Activated CD4-positive, alpha-beta T cell treated with anti-CD3 and anti-CD28 coated beads, Interleukin-2, amount 10 ng/mL, durations not matched to agents 7 days and 5 days (primary cell): ENCODE measurements at regions not wholly inside any gene's neighbourhood (a gene's known extent, or its start where the extent isn't known, plus 50 kb on each side); places are given as distances from the start of the nearest gene placed in this dataset.

Experiments
- CTCF ChIA-PET: fragments of 350-600 bp; sonication (Branson Sonifier 250); formaldehyde crosslinking; loops from one replicate; lab custom pipeline; 2021; ENCODE audit warnings: antibody characterized with exemption; lab: Charles Lee
- POLR2A ChIA-PET: fragments of 350-600 bp; sonication (Branson Sonifier 250); formaldehyde crosslinking; loops from one replicate; lab custom pipeline; 2021; ENCODE audit warnings: antibody characterized with exemption; lab: Charles Lee
- DNase-seq: peaks from one replicate; pipeline ENCODE4 v3.0.0-alpha.2; 2020
- H3K27ac Mint-ChIP-seq: one replicate; pipeline ENCODE4 v1.8.0; 2021; ENCODE audit warnings: mild to moderate bottlenecking, moderate library complexity, mixed read lengths
- H3K27me3 Mint-ChIP-seq: one replicate; pipeline ENCODE4 v1.8.0; 2021; ENCODE audit warnings: mixed read lengths
- H3K36me3 Mint-ChIP-seq: one replicate; pipeline ENCODE4 v1.8.0; 2021; ENCODE audit warnings: low read depth, mixed read lengths
- H3K4me1 Mint-ChIP-seq: one replicate; pipeline ENCODE4 v1.8.0; 2021; ENCODE audit warnings: mixed read lengths
- H3K4me3 Mint-ChIP-seq: one replicate; pipeline ENCODE4 v1.8.0; 2021; ENCODE audit warnings: mild to moderate bottlenecking, moderate library complexity, mixed read lengths
- H3K9me3 Mint-ChIP-seq: one replicate; pipeline ENCODE4 v1.8.0; 2021; ENCODE audit warnings: mixed read lengths

GRCh38 chr3:23698652-23699313, 107.0 kb upstream of the UBE2E1 start:
- Mint-ChIP-seq H3K9me3 (no peaks in the 10 kb centered on the region), H3K36me3 (no peaks in the 10 kb centered on the region), H3K4me1 (no peaks in the 10 kb centered on the region), H3K27ac (no peak overlapping the region), H3K4me3 (no peak overlapping the region), H3K27me3 (peaks cover 6% of the 10 kb centered on the region)
- DNase-seq = no peak
- POLR2A ChIA-PET = no interaction called here
- CTCF ChIA-PET = no interaction called here

GRCh38 chr3:23700616-23701015, 105.1 kb upstream of the UBE2E1 start:
- Mint-ChIP-seq H3K36me3 (no peaks in the 10 kb centered on the region), H3K27me3 (peaks cover 6% of the 10 kb centered on the region), H3K9me3 (no peaks in the 10 kb centered on the region), H3K27ac (no peak overlapping the region), H3K4me1 (no peaks in the 10 kb centered on the region), H3K4me3 (no peak overlapping the region)
- no peak for DNase-seq
- POLR2A ChIA-PET = no interaction called here
- CTCF ChIA-PET = no interaction called here

DNA sequence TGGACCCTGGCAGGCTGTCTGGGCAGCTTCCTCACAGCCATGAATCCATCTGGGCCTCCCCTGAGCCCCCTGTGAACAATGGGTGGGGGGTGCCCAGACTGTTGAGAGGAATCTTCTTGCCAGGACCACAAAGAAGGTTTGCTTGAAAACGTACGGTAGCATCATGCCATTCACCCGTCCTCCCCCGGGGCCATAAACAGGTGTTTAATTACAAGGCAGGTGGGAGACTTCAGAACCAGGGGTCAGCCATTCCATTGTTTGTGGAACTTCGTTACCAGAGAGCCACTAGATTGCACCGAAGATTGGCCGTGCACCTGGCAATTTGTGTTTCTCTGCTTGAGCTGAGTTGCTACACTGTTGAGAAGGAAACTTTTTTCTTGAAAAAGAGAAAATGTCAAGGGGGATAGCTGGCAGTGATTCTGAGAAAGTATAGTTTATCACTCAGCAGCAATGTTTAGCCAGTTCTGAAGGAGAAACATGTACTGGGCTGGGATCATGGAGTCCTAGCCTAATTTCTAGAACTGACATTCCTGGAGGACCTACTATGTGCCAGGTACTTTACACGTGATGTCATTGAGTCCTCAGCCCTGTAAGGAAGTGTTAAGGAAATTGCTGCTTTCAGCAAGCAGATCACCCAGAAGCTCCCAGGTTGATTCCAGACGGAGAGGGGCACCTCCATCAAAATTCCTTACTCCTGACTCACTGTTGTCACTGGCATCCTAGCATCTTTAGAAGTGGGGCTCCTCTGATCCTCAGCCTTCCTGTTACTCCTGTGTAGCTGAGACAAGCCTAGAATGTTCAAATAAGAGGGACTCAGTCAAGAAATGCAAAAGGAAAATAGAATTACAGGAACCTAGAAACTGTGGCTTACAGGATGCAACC, 103.8 kb upstream of the UBE2E1 start:
- ChIA-PET POLR2A (no interaction called here), CTCF (no interaction called here)
- H3K4me1 Mint-ChIP-seq = no peaks in the 10 kb centered on the region
- peaks cover 6% of the 10 kb centered on the region for H3K27me3 Mint-ChIP-seq
- no peak for DNase-seq
- H3K4me3 Mint-ChIP-seq = no peak overlapping the region
- no peaks in the 10 kb centered on the region for H3K36me3 Mint-ChIP-seq
- no peak overlapping the region for H3K27ac Mint-ChIP-seq
- H3K9me3 Mint-ChIP-seq = no peaks in the 10 kb centered on the region

DNA sequence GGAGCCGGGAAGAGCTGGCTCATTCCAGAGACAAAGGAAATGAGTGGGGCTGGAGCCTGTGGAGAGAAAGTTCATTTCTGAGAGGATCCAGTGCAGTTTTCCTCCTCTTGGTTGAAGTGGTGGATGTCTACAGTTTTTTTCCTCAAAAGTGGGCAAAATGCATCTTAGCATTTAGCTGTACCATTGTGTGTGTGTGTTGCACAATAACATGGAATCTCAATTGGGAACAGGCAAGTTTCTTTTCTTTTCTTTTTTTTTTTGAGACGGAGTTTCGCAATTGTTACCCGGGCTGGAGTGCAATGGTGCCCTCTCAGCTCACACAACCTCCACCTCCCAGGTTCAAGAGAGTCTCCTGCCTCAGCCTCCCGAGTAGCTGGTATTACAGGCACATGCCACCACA, 101.5 kb upstream of the UBE2E1 start:
- Mint-ChIP-seq H3K9me3 (no peaks in the 10 kb centered on the region), H3K27ac (no peak overlapping the region), H3K27me3 (peaks cover 6% of the 10 kb centered on the region), H3K36me3 (no peaks in the 10 kb centered on the region), H3K4me3 (no peak overlapping the region), H3K4me1 (no peaks in the 10 kb centered on the region)
- CTCF ChIA-PET = no interaction called here
- no peak for DNase-seq
- POLR2A ChIA-PET = no interaction called here

- no peak for DNase-seq
- H3K4me1 Mint-ChIP-seq = no peaks in the 10 kb centered on the region
- no peaks in the 10 kb centered on the region for H3K36me3 Mint-ChIP-seq
- H3K4me3 Mint-ChIP-seq = no peak overlapping the region
- no peaks in the 10 kb centered on the region for H3K27me3 Mint-ChIP-seq
- H3K27ac Mint-ChIP-seq = no peak overlapping the region
- H3K9me3 Mint-ChIP-seq = no peaks in the 10 kb centered on the region
- ChIA-PET POLR2A (no interaction called here), CTCF (no interaction called here)
Measured at GRCh38 chr3:23706111-23706510, 99.6 kb upstream of the UBE2E1 start.

GRCh38 chr3:23709987-23710386, 95.8 kb upstream of the UBE2E1 start:
- peaks cover 5% of the 10 kb centered on the region for H3K27me3 Mint-ChIP-seq
- ChIA-PET CTCF (no interaction called here), POLR2A (no interaction called here)
- no peaks in the 10 kb centered on the region for H3K36me3 Mint-ChIP-seq
- no peak overlapping the region for H3K4me3 Mint-ChIP-seq
- H3K4me1 Mint-ChIP-seq = no peaks in the 10 kb centered on the region
- no peak overlapping the region for H3K27ac Mint-ChIP-seq
- H3K9me3 Mint-ChIP-seq = no peaks in the 10 kb centered on the region
- no peak for DNase-seq

GRCh38 chr3:23710555-23710954, 95.2 kb upstream of the UBE2E1 start:
- no peaks in the 10 kb centered on the region for H3K36me3 Mint-ChIP-seq
- H3K4me1 Mint-ChIP-seq = no peaks in the 10 kb centered on the region
- no peak overlapping the region for H3K27ac Mint-ChIP-seq
- H3K4me3 Mint-ChIP-seq = no peak overlapping the region
- no peaks in the 10 kb centered on the region for H3K9me3 Mint-ChIP-seq
- CTCF ChIA-PET = no interaction called here
- no peak for DNase-seq
- POLR2A ChIA-PET = no interaction called here
- peaks cover 8% of the 10 kb centered on the region for H3K27me3 Mint-ChIP-seq

DNA sequence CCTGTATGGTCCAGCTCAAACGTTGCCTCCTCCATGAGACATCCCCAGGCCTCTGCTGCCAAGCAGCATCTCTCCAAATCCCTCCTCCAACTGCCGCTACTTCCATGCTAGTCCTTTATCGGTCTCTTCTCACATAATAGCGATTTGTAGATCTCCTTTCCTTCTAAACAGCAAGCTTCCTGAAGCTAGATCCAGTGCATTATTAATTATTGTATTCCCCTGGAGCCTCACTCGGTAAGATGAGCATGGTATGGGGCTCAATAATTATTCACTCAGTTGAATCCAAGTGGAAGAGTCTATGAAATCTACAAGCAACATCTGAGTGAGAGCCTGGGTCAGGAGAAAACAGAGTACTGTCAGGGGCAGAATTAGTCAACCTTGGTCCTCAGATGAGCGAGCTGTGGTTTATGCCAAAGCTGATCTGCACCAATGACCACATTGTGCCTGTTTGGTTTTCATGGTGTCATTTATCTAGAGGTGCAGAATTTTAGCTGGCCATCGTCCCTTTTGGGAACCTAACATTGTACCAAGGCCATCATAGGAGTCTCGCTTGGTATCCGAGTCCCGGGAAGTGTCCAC, 93.8 kb upstream of the UBE2E1 start:
- Mint-ChIP-seq H3K4me1 (no peaks in the 10 kb centered on the region), H3K36me3 (no peaks in the 10 kb centered on the region), H3K4me3 (no peak overlapping the region), H3K27me3 (peaks cover 12% of the 10 kb centered on the region), H3K9me3 (no peaks in the 10 kb centered on the region), H3K27ac (no peak overlapping the region)
- ChIA-PET POLR2A (no interaction called here), CTCF (no interaction called here)
- no peak for DNase-seq

DNA sequence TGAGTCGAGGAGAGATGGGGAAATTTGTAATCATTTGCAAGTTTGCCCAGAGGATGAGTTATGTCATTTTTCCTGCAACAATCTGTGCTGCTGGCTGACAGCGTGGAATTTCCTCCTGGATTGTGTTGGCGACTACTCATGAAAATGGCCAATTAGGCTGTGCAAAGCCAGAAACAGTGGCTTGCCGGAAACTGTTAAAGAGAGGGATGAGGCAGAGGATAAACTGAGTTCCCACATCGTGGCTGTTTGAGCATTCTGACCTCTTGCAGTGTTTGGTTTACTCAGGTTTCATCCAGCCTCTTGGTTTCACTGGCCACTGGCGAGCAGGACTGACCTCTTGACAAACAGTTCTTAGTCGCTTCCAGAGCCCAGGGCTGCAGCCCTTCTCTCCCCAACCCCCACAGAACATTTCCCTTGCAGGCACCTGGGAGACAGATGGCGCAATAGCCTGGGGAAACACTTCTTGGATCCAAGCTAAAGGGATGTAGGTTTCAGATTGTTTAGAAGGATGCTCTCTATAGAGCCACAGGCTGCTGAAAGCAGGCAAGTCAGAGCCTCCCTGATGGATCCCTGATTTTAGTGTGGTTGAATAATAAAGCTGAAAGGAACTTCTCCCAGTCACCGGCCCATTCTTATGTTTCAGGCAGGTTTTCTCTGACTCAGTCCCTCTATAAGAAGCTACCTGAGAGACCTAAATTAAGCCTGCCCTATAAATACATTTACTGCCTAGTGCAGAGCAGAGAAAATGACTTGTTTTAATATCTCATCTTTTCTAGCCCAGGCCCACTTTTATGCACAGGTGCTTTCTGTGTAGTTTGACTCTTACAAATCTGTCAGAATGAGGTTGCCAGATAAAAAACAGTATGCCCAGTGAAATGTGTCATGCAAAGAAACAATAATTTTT, 92.8 kb upstream of the UBE2E1 start:
- Mint-ChIP-seq H3K27ac (no peak overlapping the region), H3K27me3 (peaks cover 12% of the 10 kb centered on the region), H3K36me3 (no peaks in the 10 kb centered on the region), H3K9me3 (no peaks in the 10 kb centered on the region), H3K4me3 (no peak overlapping the region), H3K4me1 (no peaks in the 10 kb centered on the region)
- ChIA-PET POLR2A (no interaction called here), CTCF (no interaction called here)
- no peak for DNase-seq

DNA sequence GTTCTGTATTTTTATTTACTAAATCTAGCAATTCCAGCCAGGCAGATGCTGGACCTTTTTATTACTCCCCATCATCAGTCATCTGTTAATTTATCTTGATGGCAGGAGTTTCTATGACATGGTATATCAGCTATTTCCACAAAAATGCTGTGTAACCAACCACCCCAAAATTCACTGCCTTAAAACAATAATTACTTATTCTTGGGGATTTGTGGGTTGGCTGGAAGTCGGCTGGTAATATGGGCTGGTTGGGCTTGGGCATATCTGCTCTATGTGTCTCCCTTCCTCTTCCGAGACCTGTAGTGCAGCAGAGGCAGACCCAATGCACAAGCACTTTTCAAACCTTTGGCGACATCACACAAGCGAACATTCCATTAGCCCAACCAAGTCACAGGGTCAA, 92.1 kb upstream of the UBE2E1 start:
- Mint-ChIP-seq H3K9me3 (no peaks in the 10 kb centered on the region), H3K27me3 (peaks cover 12% of the 10 kb centered on the region), H3K4me1 (no peaks in the 10 kb centered on the region), H3K4me3 (no peak overlapping the region), H3K36me3 (no peaks in the 10 kb centered on the region), H3K27ac (no peak overlapping the region)
- DNase-seq = no peak
- CTCF ChIA-PET = no interaction called here
- POLR2A ChIA-PET = no interaction called here

DNA sequence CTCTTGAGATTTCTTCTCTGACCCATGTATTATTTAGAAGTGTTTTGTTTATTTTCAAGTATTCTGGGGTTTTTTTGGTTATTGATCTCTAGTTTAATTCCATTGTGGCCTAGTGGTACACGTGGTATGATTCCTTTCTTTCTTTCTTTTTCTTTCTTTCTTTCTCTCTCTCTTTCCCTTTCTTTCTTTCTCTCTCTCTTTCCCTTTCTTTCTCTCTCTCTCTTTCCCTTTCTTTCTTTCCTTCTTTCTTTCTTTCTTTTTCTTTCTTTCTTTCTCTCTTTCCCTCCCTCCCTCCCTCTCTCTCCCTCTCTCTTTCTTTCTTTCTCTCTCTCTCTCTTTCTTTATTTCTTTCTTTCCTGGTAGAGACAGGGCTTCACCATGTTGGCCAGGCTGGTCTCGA, 85.7 kb upstream of the UBE2E1 start:
- ChIA-PET POLR2A (no interaction called here), CTCF (no interaction called here)
- Mint-ChIP-seq H3K4me1 (no peaks in the 10 kb centered on the region), H3K36me3 (no peaks in the 10 kb centered on the region), H3K4me3 (no peak overlapping the region), H3K27ac (no peak overlapping the region), H3K9me3 (no peaks in the 10 kb centered on the region), H3K27me3 (peaks cover 7% of the 10 kb centered on the region)
- DNase-seq = no peak

DNA sequence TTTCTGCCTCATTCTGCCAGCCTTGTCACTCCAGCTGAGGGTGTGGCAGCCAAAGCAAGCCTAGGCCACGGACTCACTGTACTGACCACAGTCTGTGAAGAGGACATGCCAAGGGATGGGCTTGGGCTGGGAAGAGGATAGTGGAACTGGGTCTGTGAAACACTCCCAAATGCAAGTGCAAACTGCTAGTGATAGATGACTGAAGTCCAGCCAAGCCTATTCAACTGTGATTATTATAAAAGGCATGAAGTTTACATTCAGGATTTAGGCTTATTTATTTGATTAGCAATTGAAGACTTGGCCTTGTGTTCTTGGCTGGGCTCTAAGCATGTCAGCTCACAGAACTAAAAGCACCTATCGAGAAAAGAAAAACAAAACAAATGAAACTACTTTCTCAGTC, 84.9 kb upstream of the UBE2E1 start:
- Mint-ChIP-seq H3K4me1 (no peaks in the 10 kb centered on the region), H3K27me3 (peaks cover 3% of the 10 kb centered on the region), H3K36me3 (no peaks in the 10 kb centered on the region), H3K27ac (no peak overlapping the region), H3K9me3 (no peaks in the 10 kb centered on the region), H3K4me3 (no peak overlapping the region)
- ChIA-PET CTCF (no interaction called here), POLR2A (no interaction called here)
- DNase-seq = no peak

GRCh38 chr3:23723141-23723540, 82.6 kb upstream of the UBE2E1 start:
- no peaks in the 10 kb centered on the region for H3K27me3 Mint-ChIP-seq
- H3K4me3 Mint-ChIP-seq = no peak overlapping the region
- H3K4me1 Mint-ChIP-seq = peaks cover 6% of the 10 kb centered on the region
- no peaks in the 10 kb centered on the region for H3K36me3 Mint-ChIP-seq
- H3K9me3 Mint-ChIP-seq = no peaks in the 10 kb centered on the region
- no peak overlapping the region for H3K27ac Mint-ChIP-seq
- POLR2A ChIA-PET = no interaction called here
- DNase-seq = no peak
- CTCF ChIA-PET = no interaction called here
